CD4-positive, alpha-beta T cell (primary cell): ENCODE measurements at regions not wholly inside any gene's neighbourhood (a gene's known extent, or its start where the extent isn't known, plus 50 kb on each side); places are given as distances from the start of the nearest gene placed in this dataset.

Experiments
- ATAC-seq: fragments of 200-7000 bp; cut with Tn5 transposase; one replicate; pipeline ENCODE4 v1.10.0; 2022; ENCODE audit warnings: mild to moderate bottlenecking; ENCODE audit not compliant: poor library complexity
- CTCF ChIA-PET: fragments of 350-600 bp; sonication (Branson Sonifier 250); formaldehyde crosslinking; loops from one replicate; lab custom pipeline; 2021; ENCODE audit warnings: antibody characterized with exemption, inconsistent platforms; lab: Charles Lee
- POLR2A ChIA-PET: fragments of 350-600 bp; sonication (Branson Sonifier 250); formaldehyde crosslinking; loops from one replicate; lab custom pipeline; 2021; ENCODE audit warnings: antibody characterized with exemption, inconsistent platforms; lab: Charles Lee
- DNase-seq, 14 experiments: peaks; one replicate each; pipeline ENCODE4 v3.0.0-alpha.2; 2013 to 2020; ENCODE audit warnings: mixed read lengths in 2 of 14
- H3K27ac ChIP-seq, 2 donors: one replicate each; pipeline versions ENCODE4 v1.5.1 to v1.7.0; 2013; ENCODE audit warnings: low read length in 2 of 2, low read depth in 1 of 2, mild to moderate bottlenecking in 1 of 2
- H3K27me3 ChIP-seq, 2 experiments: 1 replicate in 1 of 2; 2 replicates in 1 of 2; pipeline versions ENCODE4 v1.6.1 to v1.7.0; 2013; ENCODE audit warnings: low read length in 2 of 2, control low read depth in 1 of 2, mild to moderate bottlenecking in 1 of 2, moderate library complexity in 1 of 2; ENCODE audit not compliant: insufficient read depth in 2 of 2, control insufficient read depth in 1 of 2
- H3K36me3 ChIP-seq: one replicate; pipeline ENCODE4 v1.6.1; 2013; ENCODE audit warnings: low read length, control low read depth; ENCODE audit not compliant: insufficient read depth
- H3K4me1 ChIP-seq: one replicate; pipeline ENCODE4 v1.6.1; 2013; ENCODE audit warnings: low read length, control low read depth; ENCODE audit not compliant: insufficient read depth
- H3K4me3 ChIP-seq: one replicate; pipeline ENCODE4 v1.5.1; 2013; ENCODE audit warnings: mild to moderate bottlenecking, low read length, moderate library complexity
- H3K9me3 ChIP-seq, 2 experiments: 1 replicate in 1 of 2; 2 replicates in 1 of 2; pipeline versions ENCODE4 v1.6.1 to v1.7.0; 2013; ENCODE audit warnings: low read length in 2 of 2, mild to moderate bottlenecking in 2 of 2, control low read depth in 1 of 2, moderate library complexity in 1 of 2; ENCODE audit not compliant: control insufficient read depth in 1 of 2, insufficient read depth in 1 of 2
- H3K27ac Mint-ChIP-seq: one replicate; pipeline ENCODE4 v1.8.0; 2020; ENCODE audit warnings: mixed read lengths
- H3K27me3 Mint-ChIP-seq: one replicate; pipeline ENCODE4 v1.8.0; 2021; ENCODE audit warnings: mixed read lengths
- H3K36me3 Mint-ChIP-seq: one replicate; pipeline ENCODE4 v1.8.0; 2021; ENCODE audit warnings: low read depth, mixed read lengths
- H3K4me1 Mint-ChIP-seq: one replicate; pipeline ENCODE4 v1.8.0; 2021; ENCODE audit warnings: low read depth, mixed read lengths
- H3K4me3 Mint-ChIP-seq: one replicate; pipeline ENCODE4 v1.8.0; 2020; ENCODE audit warnings: mild to moderate bottlenecking, mixed read lengths
- H3K9me3 Mint-ChIP-seq: one replicate; pipeline ENCODE4 v1.8.0; 2020; ENCODE audit warnings: mixed read lengths
- CTCF ChIP-seq: fragments of 200-600 bp; IDR thresholded peaks from one replicate; pipeline ENCODE4 v1.8.0; 2022; ENCODE audit warnings: antibody characterized with exemption, mild to moderate bottlenecking
- intact Hi-C, 2 experiments: fragments of 100-400 bp; cut with DNase I in 1 of 2; cut with micrococcal nuclease in 1 of 2; formaldehyde crosslinking; loops; one replicate each; pipeline versions ENCODE4 v1.15.1 to v1.9.0; 2023 to 2025; cut with DNase I, micrococcal nuclease

DNA sequence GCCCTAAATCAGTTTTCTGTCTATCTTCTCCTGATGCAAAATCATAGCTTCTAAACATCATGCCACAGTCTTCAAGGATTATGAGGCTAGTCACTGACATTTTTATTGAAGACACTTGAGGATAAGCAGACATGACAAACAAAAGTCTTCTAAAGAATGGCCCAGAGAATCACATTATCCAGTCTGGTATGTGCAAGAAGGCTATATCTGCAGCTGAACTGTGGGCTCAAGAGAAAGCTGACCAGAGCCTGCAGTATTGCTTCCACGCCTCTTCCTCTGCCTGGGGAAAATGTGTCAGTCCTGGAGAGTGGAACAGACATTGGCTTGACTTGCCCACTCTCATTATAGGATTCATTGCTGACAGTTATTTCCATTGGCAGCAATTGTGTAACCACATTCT is 553.5 kb downstream of the SPOCK3 start:
- H3K36me3 ChIP-seq, result no peaks in the 10 kb centered on the region
- H3K27me3 Mint-ChIP-seq, result no peaks in the 10 kb centered on the region
- ATAC-seq (no peak), DNase-seq (no peak)
- no peaks in the 10 kb centered on the region for H3K4me1 Mint-ChIP-seq
- no peaks in the 10 kb centered on the region for H3K4me1 ChIP-seq
- ChIA-PET CTCF (no interaction called here), POLR2A (no interaction called here)
- peaks cover 7% of the 10 kb centered on the region for H3K9me3 Mint-ChIP-seq
- no peak overlapping the region for H3K4me3 Mint-ChIP-seq
- no peaks in the 10 kb centered on the region for H3K27me3 ChIP-seq
- TF ChIP-seq CTCF, result no peak
- H3K27ac Mint-ChIP-seq, result no peak overlapping the region
- intact Hi-C loops, result no loop called here
- no peak overlapping the region for H3K27ac ChIP-seq
- no peaks in the 10 kb centered on the region for H3K9me3 ChIP-seq
- no peaks in the 10 kb centered on the region for H3K36me3 Mint-ChIP-seq
- H3K4me3 ChIP-seq, result no peak overlapping the region

DNA sequence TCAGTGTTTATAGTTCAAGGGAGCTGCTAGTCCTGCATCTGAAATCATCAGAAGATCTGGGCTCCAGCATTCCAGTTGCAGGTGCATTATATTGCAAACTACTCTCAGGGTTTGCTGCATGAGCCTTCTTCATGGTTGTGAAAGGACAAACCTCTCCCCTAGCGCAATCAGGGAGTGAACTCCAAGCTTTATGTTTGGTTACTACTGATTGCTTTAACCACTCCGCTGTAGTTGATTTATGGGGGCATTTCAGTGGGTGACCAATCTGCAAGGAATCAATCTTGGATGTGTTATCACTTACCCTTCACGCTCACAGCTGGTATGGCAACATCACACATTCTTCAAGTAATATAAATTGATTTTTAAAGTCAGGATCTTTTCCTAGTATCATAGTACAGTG is 552.1 kb downstream of the SPOCK3 start:
- no peak overlapping the region for H3K27ac ChIP-seq
- H3K9me3 Mint-ChIP-seq, result peaks cover 4% of the 10 kb centered on the region
- H3K36me3 Mint-ChIP-seq, result no peaks in the 10 kb centered on the region
- ChIA-PET POLR2A (no interaction called here), CTCF (no interaction called here)
- ATAC-seq (no peak), DNase-seq (no peak)
- H3K9me3 ChIP-seq, result no peaks in the 10 kb centered on the region
- no peak for TF ChIP-seq CTCF
- H3K4me1 ChIP-seq, result no peaks in the 10 kb centered on the region
- no peak overlapping the region for H3K4me3 Mint-ChIP-seq
- no peak overlapping the region for H3K27ac Mint-ChIP-seq
- H3K4me3 ChIP-seq, result no peak overlapping the region
- H3K4me1 Mint-ChIP-seq, result no peaks in the 10 kb centered on the region
- no peaks in the 10 kb centered on the region for H3K27me3 ChIP-seq
- intact Hi-C loops, result no loop called here
- H3K27me3 Mint-ChIP-seq, result no peaks in the 10 kb centered on the region
- no peaks in the 10 kb centered on the region for H3K36me3 ChIP-seq
